Bronchial epithelial cell (primary cell): ENCODE measurements at regions not wholly inside any gene's neighbourhood (a gene's known extent, or its start where the extent isn't known, plus 50 kb on each side); places are given as distances from the start of the nearest gene placed in this dataset.
A peak's percentile ranks its signal among the peaks of the same experiment; 100 is the strongest.

ENCODE experiments used
- DNase-seq: peaks from one replicate; pipeline ENCODE4 v3.0.0-alpha.2; 2010; ENCODE audit warnings: low read depth
- FAIRE-seq: peaks from 2 replicates; lab custom pipeline; 2011; peaks lifted over from hg19 to GRCh38; lab: Jason Lieb, UNC
- H3K27me3 ChIP-seq: 2 replicates; pipeline ENCODE4 v1.5.1; 2011; ENCODE audit warnings: low read length; ENCODE audit not compliant: control insufficient read depth, insufficient read depth
- H3K36me3 ChIP-seq: 2 replicates; pipeline ENCODE4 v1.5.1; 2011; ENCODE audit warnings: low read length; ENCODE audit not compliant: control insufficient read depth, insufficient read depth
- H3K4me3 ChIP-seq: 2 replicates; pipeline ENCODE4 v1.5.1; 2011; ENCODE audit warnings: mild to moderate bottlenecking, low read depth, low read length, control low read depth
- CTCF ChIP-seq: IDR thresholded peaks from 2 replicates; pipeline ENCODE4 v1.5.1; 2011; ENCODE audit warnings: mild to moderate bottlenecking, moderate library complexity, low read length, control low read depth, inconsistent platforms; ENCODE audit not compliant: insufficient read depth, severe bottlenecking

- DNase-seq (no peak), FAIRE-seq (no peak)
- Histone ChIP-seq H3K27me3 (no peaks in the 10 kb centered on the region), H3K4me3 (no peak overlapping the region), H3K36me3 (no peaks in the 10 kb centered on the region)
- TF ChIP-seq CTCF: no peak
These were observed 529.3 kb downstream of the MATN1 start for GRCh38 chr1:30194046-30194619.

DNA sequence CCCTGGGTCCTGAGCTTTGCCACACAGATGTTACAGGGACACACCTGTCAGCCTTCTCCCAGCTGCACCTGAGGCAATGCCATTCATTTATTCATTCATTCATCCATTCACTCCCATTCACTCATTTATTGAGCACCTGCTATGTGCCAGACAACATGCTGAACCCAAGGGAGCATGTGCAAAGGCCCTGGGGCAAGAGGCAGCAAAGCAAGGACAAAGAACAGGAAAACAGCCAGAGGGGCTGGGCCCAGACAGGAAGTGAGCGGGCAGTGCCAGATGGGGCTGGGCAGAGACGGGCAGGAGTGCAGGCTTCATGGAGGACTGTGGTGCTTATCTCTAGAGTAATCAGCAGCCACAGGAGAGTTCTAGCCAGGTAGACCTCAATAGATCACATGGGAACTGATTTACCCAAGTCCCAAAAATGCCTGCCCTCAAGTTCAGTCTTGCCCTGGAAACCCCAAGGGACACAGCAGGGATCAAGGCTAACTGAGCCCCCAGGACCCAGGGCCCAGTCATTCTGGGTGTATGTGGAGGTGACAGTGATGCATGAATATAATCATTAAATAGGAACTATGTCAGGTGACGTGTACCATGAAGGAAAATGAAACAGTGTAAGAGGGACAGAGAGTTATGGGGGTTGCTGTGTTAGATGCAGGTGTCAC lies 530.3 kb downstream of the MATN1 start:
- H3K36me3 ChIP-seq: no peaks in the 10 kb centered on the region
- FAIRE-seq: no peak
- no peak for DNase-seq
- no peak for TF ChIP-seq CTCF
- H3K27me3 ChIP-seq: no peaks in the 10 kb centered on the region
- H3K4me3 ChIP-seq: no peak overlapping the region

GRCh38 chr1:30191154-30191702 lies 532.2 kb downstream of the MATN1 start:
- H3K4me3 ChIP-seq: no peak overlapping the region
- peak; percentile 48 for DNase-seq
- no peak for TF ChIP-seq CTCF
- FAIRE-seq: no peak
- no peaks in the 10 kb centered on the region for H3K36me3 ChIP-seq
- no peaks in the 10 kb centered on the region for H3K27me3 ChIP-seq

- DNase-seq (no peak), FAIRE-seq (no peak)
- Histone ChIP-seq H3K27me3 (no peaks in the 10 kb centered on the region), H3K4me3 (no peak overlapping the region), H3K36me3 (no peaks in the 10 kb centered on the region)
- no peak for TF ChIP-seq CTCF
These were observed 532.8 kb downstream of the MATN1 start for GRCh38 chr1:30190511-30191153.

- Histone ChIP-seq H3K27me3 (no peaks in the 10 kb centered on the region), H3K36me3 (no peaks in the 10 kb centered on the region), H3K4me3 (no peak overlapping the region)
- no peak for TF ChIP-seq CTCF
- FAIRE-seq (no peak), DNase-seq (no peak)
These were observed 533.4 kb downstream of the MATN1 start for GRCh38 chr1:30189818-30190500.
